Activated CD8-positive, alpha-beta T cell treated with anti-CD3 and anti-CD28 coated beads for 36 hours (primary cell): ENCODE measurements at regions not wholly inside any gene's neighbourhood (a gene's known extent, or its start where the extent isn't known, plus 50 kb on each side); places are given as distances from the start of the nearest gene placed in this dataset.

Experiments
- ATAC-seq: fragments of 200-7000 bp; cut with Tn5 transposase; one replicate; pipeline ENCODE4 v1.10.0; 2021; ENCODE audit warnings: mild to moderate bottlenecking, moderate library complexity
- CTCF ChIA-PET: fragments of 350-600 bp; sonication (Branson Sonifier 250); formaldehyde crosslinking; loops from one replicate; lab custom pipeline; 2021; ENCODE audit warnings: antibody characterized with exemption; lab: Charles Lee
- POLR2A ChIA-PET: fragments of 350-600 bp; sonication (Branson Sonifier 250); formaldehyde crosslinking; loops from one replicate; lab custom pipeline; 2021; ENCODE audit warnings: antibody characterized with exemption; lab: Charles Lee
- DNase-seq: peaks from one replicate; pipeline ENCODE4 v3.0.0-alpha.2; 2020
- H3K27ac Mint-ChIP-seq: one replicate; pipeline ENCODE4 v1.8.0; 2021; ENCODE audit warnings: mild to moderate bottlenecking, mixed read lengths
- H3K27me3 Mint-ChIP-seq: one replicate; pipeline ENCODE4 v1.8.0; 2021; ENCODE audit warnings: mixed read lengths
- H3K36me3 Mint-ChIP-seq: one replicate; pipeline ENCODE4 v1.8.0; 2021; ENCODE audit warnings: low read depth, mixed read lengths
- H3K4me1 Mint-ChIP-seq: one replicate; pipeline ENCODE4 v1.8.0; 2021; ENCODE audit warnings: low read depth, mixed read lengths
- H3K4me3 Mint-ChIP-seq: one replicate; pipeline ENCODE4 v1.8.0; 2021; ENCODE audit warnings: mild to moderate bottlenecking, moderate library complexity, mixed read lengths
- H3K9me3 Mint-ChIP-seq: one replicate; pipeline ENCODE4 v1.8.0; 2021; ENCODE audit warnings: mixed read lengths
- intact Hi-C: fragments of 100-400 bp; cut with micrococcal nuclease; formaldehyde crosslinking; loops from one replicate; pipeline ENCODE4 v1.10.0; 2022
- TF ChIP-seq, protein P1 (sequence below): fragments of 200-600 bp; IDR thresholded peaks from one replicate; pipeline ENCODE4 v1.8.0; 2022; ENCODE audit warnings: antibody characterized with exemption, mild to moderate bottlenecking

DNA sequence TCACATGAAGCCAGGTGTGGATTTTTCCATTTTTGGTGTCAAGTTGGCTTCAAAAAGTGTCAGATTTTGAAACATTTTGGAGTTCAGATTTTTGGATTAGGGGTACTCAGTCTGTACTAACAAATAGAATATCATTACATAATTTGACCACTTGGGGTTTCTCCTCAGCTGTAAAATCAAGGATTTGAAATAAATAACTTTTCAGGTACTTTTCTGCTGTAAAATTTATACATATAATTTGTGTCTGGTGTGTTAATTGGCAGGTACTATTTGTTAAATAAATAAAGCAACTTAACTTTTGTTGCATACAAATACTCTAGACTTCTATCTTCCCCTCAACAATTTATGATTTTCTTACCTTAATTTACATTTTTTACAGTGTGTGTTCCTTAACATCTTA, 234.1 kb upstream of the PRICKLE1 start:
- H3K27me3 Mint-ChIP-seq: no peaks in the 10 kb centered on the region
- H3K4me1 Mint-ChIP-seq: no peaks in the 10 kb centered on the region
- H3K36me3 Mint-ChIP-seq: no peaks in the 10 kb centered on the region
- TF ChIP-seq, protein P1, sequence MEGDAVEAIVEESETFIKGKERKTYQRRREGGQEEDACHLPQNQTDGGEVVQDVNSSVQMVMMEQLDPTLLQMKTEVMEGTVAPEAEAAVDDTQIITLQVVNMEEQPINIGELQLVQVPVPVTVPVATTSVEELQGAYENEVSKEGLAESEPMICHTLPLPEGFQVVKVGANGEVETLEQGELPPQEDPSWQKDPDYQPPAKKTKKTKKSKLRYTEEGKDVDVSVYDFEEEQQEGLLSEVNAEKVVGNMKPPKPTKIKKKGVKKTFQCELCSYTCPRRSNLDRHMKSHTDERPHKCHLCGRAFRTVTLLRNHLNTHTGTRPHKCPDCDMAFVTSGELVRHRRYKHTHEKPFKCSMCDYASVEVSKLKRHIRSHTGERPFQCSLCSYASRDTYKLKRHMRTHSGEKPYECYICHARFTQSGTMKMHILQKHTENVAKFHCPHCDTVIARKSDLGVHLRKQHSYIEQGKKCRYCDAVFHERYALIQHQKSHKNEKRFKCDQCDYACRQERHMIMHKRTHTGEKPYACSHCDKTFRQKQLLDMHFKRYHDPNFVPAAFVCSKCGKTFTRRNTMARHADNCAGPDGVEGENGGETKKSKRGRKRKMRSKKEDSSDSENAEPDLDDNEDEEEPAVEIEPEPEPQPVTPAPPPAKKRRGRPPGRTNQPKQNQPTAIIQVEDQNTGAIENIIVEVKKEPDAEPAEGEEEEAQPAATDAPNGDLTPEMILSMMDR: no peak
- no peak for ATAC-seq
- H3K4me3 Mint-ChIP-seq: no peak overlapping the region
- CTCF ChIA-PET: no interaction called here
- POLR2A ChIA-PET: no interaction called here
- no peak for DNase-seq
- H3K27ac Mint-ChIP-seq: no peak overlapping the region
- H3K9me3 Mint-ChIP-seq: no peaks in the 10 kb centered on the region
- intact Hi-C loops: no loop called here

DNA sequence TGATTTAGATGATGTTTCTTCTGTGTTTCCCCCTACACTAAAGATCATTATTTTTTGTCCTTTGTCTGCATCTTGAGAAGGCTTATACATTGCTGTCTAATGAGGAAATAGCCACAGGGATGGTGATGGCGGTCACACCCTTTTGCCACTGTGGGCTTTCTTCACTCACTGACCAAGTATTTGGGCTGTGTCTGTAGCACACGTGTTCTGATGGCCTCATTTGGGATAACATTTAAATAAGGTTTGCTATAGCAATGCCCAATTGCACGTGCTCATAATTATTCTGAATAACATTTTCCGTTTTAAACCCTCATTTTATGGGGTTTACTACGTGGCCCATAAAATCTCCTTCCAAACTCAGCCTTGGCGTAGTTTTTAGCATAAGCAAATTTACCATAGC, 230.3 kb upstream of the PRICKLE1 start:
- intact Hi-C loops: no loop called here
- Mint-ChIP-seq H3K27me3 (no peaks in the 10 kb centered on the region), H3K36me3 (no peaks in the 10 kb centered on the region), H3K27ac (no peak overlapping the region), H3K9me3 (no peaks in the 10 kb centered on the region), H3K4me3 (no peak overlapping the region), H3K4me1 (no peaks in the 10 kb centered on the region)
- ATAC-seq (no peak), DNase-seq (no peak)
- CTCF ChIA-PET: no interaction called here
- TF ChIP-seq, protein P1: no peak
- POLR2A ChIA-PET: no interaction called here

DNA sequence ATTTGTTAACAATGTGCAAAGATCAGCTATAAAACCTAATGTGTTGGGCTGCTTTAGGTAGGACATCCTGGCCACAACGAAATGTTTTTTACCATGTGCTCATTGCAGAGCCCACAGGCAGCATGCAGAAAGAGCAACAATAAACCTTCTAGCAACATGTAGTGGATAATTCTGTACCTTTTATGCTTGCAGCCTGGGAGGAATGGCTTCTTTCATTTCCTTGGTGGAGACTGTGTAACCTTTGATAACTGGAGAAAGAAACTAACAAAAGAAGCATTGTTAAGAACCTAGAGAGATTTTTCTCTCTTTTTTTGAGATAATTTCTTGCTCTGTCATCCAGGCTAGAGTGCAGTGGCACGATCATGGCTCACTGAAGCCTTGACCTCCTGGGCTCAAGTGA, 225.5 kb upstream of the PRICKLE1 start:
- ChIA-PET CTCF (no interaction called here), POLR2A (no interaction called here)
- intact Hi-C loops: no loop called here
- ATAC-seq (no peak), DNase-seq (no peak)
- no peaks in the 10 kb centered on the region for H3K27me3 Mint-ChIP-seq
- H3K36me3 Mint-ChIP-seq: no peaks in the 10 kb centered on the region
- no peaks in the 10 kb centered on the region for H3K4me1 Mint-ChIP-seq
- H3K4me3 Mint-ChIP-seq: no peak overlapping the region
- no peaks in the 10 kb centered on the region for H3K9me3 Mint-ChIP-seq
- TF ChIP-seq, protein P1: no peak
- no peak overlapping the region for H3K27ac Mint-ChIP-seq

GRCh38 chr12:42812871-42813270, 223.3 kb upstream of the PRICKLE1 start:
- ATAC-seq (no peak), DNase-seq (no peak)
- POLR2A ChIA-PET: no interaction called here
- H3K4me1 Mint-ChIP-seq: no peaks in the 10 kb centered on the region
- intact Hi-C loops: no loop called here
- no peaks in the 10 kb centered on the region for H3K27me3 Mint-ChIP-seq
- H3K4me3 Mint-ChIP-seq: no peak overlapping the region
- H3K36me3 Mint-ChIP-seq: no peaks in the 10 kb centered on the region
- H3K9me3 Mint-ChIP-seq: no peaks in the 10 kb centered on the region
- TF ChIP-seq, protein P1: no peak
- no peak overlapping the region for H3K27ac Mint-ChIP-seq
- CTCF ChIA-PET: no interaction called here

GRCh38 chr12:42812086-42812485, 222.5 kb upstream of the PRICKLE1 start:
- intact Hi-C loops: no loop called here
- H3K36me3 Mint-ChIP-seq: no peaks in the 10 kb centered on the region

More at GRCh38 chr12:42812086-42812485, 222.5 kb upstream of the PRICKLE1 start:
- no peaks in the 10 kb centered on the region for H3K9me3 Mint-ChIP-seq
- H3K4me1 Mint-ChIP-seq: no peaks in the 10 kb centered on the region
- CTCF ChIA-PET: no interaction called here
- H3K27me3 Mint-ChIP-seq: no peaks in the 10 kb centered on the region
- no peak overlapping the region for H3K4me3 Mint-ChIP-seq
- TF ChIP-seq, protein P1: no peak
- DNase-seq (no peak), ATAC-seq (no peak)
- no peak overlapping the region for H3K27ac Mint-ChIP-seq
- POLR2A ChIA-PET: no interaction called here
